DND-41 (cell line): ENCODE measurements at regions not wholly inside any gene's neighbourhood (a gene's known extent, or its start where the extent isn't known, plus 50 kb on each side); places are given as distances from the start of the nearest gene placed in this dataset.

Experiments used
- ATAC-seq: fragments of 200-7000 bp; cut with Tn5 transposase; 3 replicates; pipeline ENCODE4 v1.9.1; 2021; ENCODE audit warnings: low read depth; ENCODE audit not compliant: insufficient read depth
- DNase-seq: peaks from one replicate; pipeline ENCODE4 v3.0.0-alpha.2; 2020
- H2AFZ ChIP-seq: 2 replicates; pipeline ENCODE4 v1.6.0; 2012; ENCODE audit warnings: low read depth, low read length
- H3K27ac ChIP-seq: 2 replicates; pipeline ENCODE4 v1.5.1; 2012; ENCODE audit warnings: low read length, inconsistent platforms
- H3K27me3 ChIP-seq: fragments of 200-600 bp; sonication (generic); 2 replicates; pipeline ENCODE4 v1.6.0; 2012; ENCODE audit warnings: low read length, mild to moderate bottlenecking, inconsistent platforms; ENCODE audit not compliant: insufficient read depth, poor library complexity
- H3K36me3 ChIP-seq: 2 replicates; pipeline ENCODE4 v1.5.1; 2012; ENCODE audit warnings: low read length, inconsistent platforms; ENCODE audit not compliant: insufficient read depth
- H3K4me1 ChIP-seq: 2 replicates; pipeline ENCODE4 v1.5.1; 2012; ENCODE audit warnings: mild to moderate bottlenecking, low read length; ENCODE audit not compliant: insufficient read depth
- H3K4me2 ChIP-seq: 2 replicates; pipeline ENCODE4 v1.6.0; 2012; ENCODE audit warnings: mild to moderate bottlenecking, moderate library complexity, low read length, inconsistent platforms; ENCODE audit not compliant: insufficient read depth
- H3K4me3 ChIP-seq, 2 experiments: fragments of 200-600 bp in 1 of 2; shearing (Covaris generic) in 1 of 2; 2 replicates each; pipeline ENCODE4 v1.5.1; 2012 to 2016; ENCODE audit warnings: inconsistent platforms in 2 of 2, low read length in 2 of 2, mild to moderate bottlenecking in 2 of 2, low read depth in 1 of 2, moderate library complexity in 1 of 2
- H3K79me2 ChIP-seq: 2 replicates; pipeline ENCODE4 v1.6.0; 2012; ENCODE audit warnings: low read length, inconsistent platforms; ENCODE audit not compliant: insufficient read depth
- H3K9ac ChIP-seq: 2 replicates; pipeline ENCODE4 v1.6.0; 2012; ENCODE audit warnings: low read depth, mild to moderate bottlenecking, inconsistent platforms, low read length, moderate library complexity
- H3K9me3 ChIP-seq: 2 replicates; pipeline ENCODE4 v1.5.1; 2012; ENCODE audit warnings: low read length, moderate library complexity, mild to moderate bottlenecking, inconsistent platforms; ENCODE audit not compliant: insufficient read depth, severe bottlenecking
- H4K20me1 ChIP-seq: 2 replicates; pipeline ENCODE4 v1.6.0; 2012; ENCODE audit warnings: low read length; ENCODE audit not compliant: insufficient read depth
- EZH2 ChIP-seq: IDR thresholded peaks from 3 replicates; pipeline ENCODE4 v1.6.1; 2012; ENCODE audit warnings: borderline replicate concordance, low read depth, mild to moderate bottlenecking, moderate library complexity, low read length, inconsistent platforms; ENCODE audit not compliant: severe bottlenecking
- TF ChIP-seq, protein P1 (sequence below): IDR thresholded peaks from 2 replicates; pipeline ENCODE4 v1.5.1; 2012; ENCODE audit warnings: borderline replicate concordance, low read length, moderate library complexity, mild to moderate bottlenecking; ENCODE audit not compliant: poor library complexity, severe bottlenecking; ENCODE audit errors: extremely low read depth

DNA sequence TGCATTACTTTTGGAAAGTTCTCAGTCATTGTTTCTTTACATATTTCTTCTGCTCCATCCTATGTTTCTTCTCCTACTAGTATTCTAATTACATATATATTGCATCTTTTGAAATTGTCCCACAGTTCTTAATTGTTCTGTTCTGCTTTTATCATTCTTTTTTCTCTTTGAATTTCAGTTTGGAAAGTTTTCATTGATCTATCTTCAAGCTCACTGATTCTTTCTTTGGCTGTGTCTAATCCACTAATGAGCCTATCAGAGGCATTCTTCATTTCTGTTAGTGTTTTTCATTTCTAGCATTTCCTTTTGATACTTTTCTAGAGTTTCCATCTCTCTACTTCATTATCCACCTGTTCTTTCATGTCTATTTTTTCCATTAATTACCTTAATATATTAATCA, 159.0 kb upstream of the KCNJ15 start:
- TF ChIP-seq, protein P1, sequence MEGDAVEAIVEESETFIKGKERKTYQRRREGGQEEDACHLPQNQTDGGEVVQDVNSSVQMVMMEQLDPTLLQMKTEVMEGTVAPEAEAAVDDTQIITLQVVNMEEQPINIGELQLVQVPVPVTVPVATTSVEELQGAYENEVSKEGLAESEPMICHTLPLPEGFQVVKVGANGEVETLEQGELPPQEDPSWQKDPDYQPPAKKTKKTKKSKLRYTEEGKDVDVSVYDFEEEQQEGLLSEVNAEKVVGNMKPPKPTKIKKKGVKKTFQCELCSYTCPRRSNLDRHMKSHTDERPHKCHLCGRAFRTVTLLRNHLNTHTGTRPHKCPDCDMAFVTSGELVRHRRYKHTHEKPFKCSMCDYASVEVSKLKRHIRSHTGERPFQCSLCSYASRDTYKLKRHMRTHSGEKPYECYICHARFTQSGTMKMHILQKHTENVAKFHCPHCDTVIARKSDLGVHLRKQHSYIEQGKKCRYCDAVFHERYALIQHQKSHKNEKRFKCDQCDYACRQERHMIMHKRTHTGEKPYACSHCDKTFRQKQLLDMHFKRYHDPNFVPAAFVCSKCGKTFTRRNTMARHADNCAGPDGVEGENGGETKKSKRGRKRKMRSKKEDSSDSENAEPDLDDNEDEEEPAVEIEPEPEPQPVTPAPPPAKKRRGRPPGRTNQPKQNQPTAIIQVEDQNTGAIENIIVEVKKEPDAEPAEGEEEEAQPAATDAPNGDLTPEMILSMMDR = no peak
- no peak for TF ChIP-seq EZH2
- no peak overlapping the region for H3K9ac ChIP-seq
- DNase-seq (no peak), ATAC-seq (no peak)
- no peaks in the 10 kb centered on the region for H4K20me1 ChIP-seq
- no peak overlapping the region for H3K27ac ChIP-seq
- no peaks in the 10 kb centered on the region for H3K4me1 ChIP-seq
- no peak overlapping the region for H2AFZ ChIP-seq
- H3K4me2 ChIP-seq = no peak overlapping the region
- H3K27me3 ChIP-seq = peaks cover 4% of the 10 kb centered on the region
- H3K79me2 ChIP-seq = no peaks in the 10 kb centered on the region
- no peaks in the 10 kb centered on the region for H3K36me3 ChIP-seq
- H3K4me3 ChIP-seq = no peak overlapping the region
- peaks cover 2% of the 10 kb centered on the region for H3K9me3 ChIP-seq

DNA sequence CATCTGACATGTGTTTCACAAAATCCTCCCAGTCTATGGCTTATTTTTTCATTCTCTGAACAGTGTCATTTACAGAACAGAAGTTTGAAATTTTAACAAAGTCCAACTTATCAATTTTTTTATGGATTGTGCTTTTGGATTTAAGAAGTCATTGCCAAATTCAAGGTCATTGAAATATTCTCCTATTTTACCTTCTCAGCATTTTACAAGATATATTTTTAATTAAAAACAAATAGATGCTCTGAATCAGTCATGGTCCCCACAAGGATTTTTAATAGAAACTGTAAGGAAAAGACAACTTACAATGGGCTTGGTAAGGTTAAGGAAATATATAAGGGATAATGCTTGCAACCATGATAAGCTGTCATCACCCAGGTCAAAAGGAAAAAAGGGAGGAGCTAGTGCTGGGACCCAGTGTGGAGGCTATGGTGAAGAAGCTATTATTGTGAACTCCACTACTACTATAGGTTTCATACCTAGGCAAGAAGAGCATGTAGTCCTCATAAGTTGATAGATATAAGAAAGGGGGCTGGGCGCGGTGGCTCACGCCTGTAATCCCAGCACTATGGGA, 144.5 kb upstream of the KCNJ15 start:
- Histone ChIP-seq H3K27ac (no peak overlapping the region), H3K36me3 (no peaks in the 10 kb centered on the region), H2AFZ (no peak overlapping the region), H3K9ac (no peak overlapping the region), H4K20me1 (no peaks in the 10 kb centered on the region), H3K9me3 (no peaks in the 10 kb centered on the region), H3K27me3 (no peaks in the 10 kb centered on the region), H3K4me1 (no peaks in the 10 kb centered on the region), H3K4me3 (no peak overlapping the region), H3K79me2 (no peaks in the 10 kb centered on the region), H3K4me2 (no peak overlapping the region)
- ATAC-seq (no peak), DNase-seq (no peak)
- TF ChIP-seq, protein P1 = no peak
- no peak for TF ChIP-seq EZH2

DNA sequence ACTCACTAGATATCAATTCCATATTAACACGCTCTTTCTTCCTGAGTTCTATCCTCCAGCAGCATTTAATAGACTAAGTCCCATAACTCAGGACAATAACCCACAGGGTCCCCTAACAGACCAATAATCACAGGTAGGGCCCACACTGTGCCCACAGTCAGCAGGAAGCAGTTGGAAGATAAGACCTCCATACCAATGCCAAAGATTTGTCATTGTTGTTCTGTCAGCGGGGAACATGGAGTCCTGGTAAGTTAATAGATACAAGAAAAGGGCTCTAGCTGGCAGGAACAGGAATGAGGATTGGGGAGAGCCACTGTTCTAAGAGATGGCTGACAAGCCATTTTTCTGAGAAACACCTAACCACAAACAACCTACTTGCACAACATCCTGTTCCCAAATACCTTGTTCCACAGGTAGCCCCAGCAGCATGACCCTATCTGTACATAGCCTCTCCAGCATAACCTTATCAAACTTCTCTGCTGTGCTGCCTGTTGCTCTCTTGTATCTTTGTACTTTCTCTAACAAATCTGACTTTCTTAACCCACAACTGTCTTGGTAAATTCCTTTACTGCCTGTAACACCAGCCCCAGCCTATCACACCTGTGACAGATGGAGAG, 142.0 kb upstream of the KCNJ15 start:
- TF ChIP-seq, protein P1 = no peak
- no peak for TF ChIP-seq EZH2
- no peaks in the 10 kb centered on the region for H3K9me3 ChIP-seq
- H3K79me2 ChIP-seq = no peaks in the 10 kb centered on the region
- no peaks in the 10 kb centered on the region for H3K4me1 ChIP-seq
- ATAC-seq = no peak
- no peaks in the 10 kb centered on the region for H4K20me1 ChIP-seq
- H3K9ac ChIP-seq = no peak overlapping the region
- H3K4me2 ChIP-seq = no peak overlapping the region
- H2AFZ ChIP-seq = no peak overlapping the region
- H3K27ac ChIP-seq = no peak overlapping the region
- peaks cover 3% of the 10 kb centered on the region for H3K27me3 ChIP-seq
- no peak for DNase-seq
- H3K4me3 ChIP-seq = no peak overlapping the region
- no peaks in the 10 kb centered on the region for H3K36me3 ChIP-seq
